ENCODE measurements at regions not wholly inside any gene's neighbourhood (a gene's known extent, or its start where the extent isn't known, plus 50 kb on each side); places are given as distances from the start of the nearest gene placed in this dataset.

GRCh38 chr2:221308507-221309066 lies 263.5 kb downstream of the EPHA4 start:
- no peak for DNase-seq

GRCh38 chr2:221309892-221310583 lies 262.1 kb downstream of the EPHA4 start:
- no peak for DNase-seq

GRCh38 chr2:221310730-221311129 lies 261.4 kb downstream of the EPHA4 start:
- no peak for DNase-seq

- DNase-seq, result no peak
Measured at GRCh38 chr2:221312634-221313033, 259.5 kb downstream of the EPHA4 start.

- DNase-seq, result no peak
Measured at GRCh38 chr2:221314786-221315185, 257.3 kb downstream of the EPHA4 start.

- DNase-seq, result peak; percentile 57
Measured at GRCh38 chr2:221318376-221319130, 253.6 kb downstream of the EPHA4 start.

- DNase-seq, result no peak
Measured at GRCh38 chr2:221322741-221323140, 249.4 kb downstream of the EPHA4 start.

GRCh38 chr2:221323513-221323912 lies 248.6 kb downstream of the EPHA4 start:
- DNase-seq, result no peak

- DNase-seq, result no peak
Measured at GRCh38 chr2:221330436-221330835, 241.7 kb downstream of the EPHA4 start.

GRCh38 chr2:221334481-221335218 lies 237.5 kb downstream of the EPHA4 start:
- no peak for DNase-seq

- no peak for DNase-seq
Measured at GRCh38 chr2:221335219-221335752, 236.8 kb downstream of the EPHA4 start.

GRCh38 chr2:221336967-221337366 lies 235.1 kb downstream of the EPHA4 start:
- no peak for DNase-seq

- DNase-seq, result no peak
Measured at GRCh38 chr2:221337957-221338685, 234.0 kb downstream of the EPHA4 start.

GRCh38 chr2:221342388-221342787 lies 229.7 kb downstream of the EPHA4 start:
- DNase-seq, result no peak

- no peak for DNase-seq
Measured at GRCh38 chr2:221343524-221343923, 228.6 kb downstream of the EPHA4 start.

GRCh38 chr2:221345516-221345915 lies 226.6 kb downstream of the EPHA4 start:
- DNase-seq, result no peak

- peak; percentile 6 for DNase-seq
Measured at GRCh38 chr2:221346411-221346810, 225.7 kb downstream of the EPHA4 start.

GRCh38 chr2:221347471-221347870 lies 224.6 kb downstream of the EPHA4 start:
- no peak for DNase-seq

GRCh38 chr2:221350616-221351015 lies 221.5 kb downstream of the EPHA4 start:
- DNase-seq, result no peak

- DNase-seq, result no peak
Measured at GRCh38 chr2:221353201-221353600, 218.9 kb downstream of the EPHA4 start.

GRCh38 chr2:221360312-221360711 lies 211.8 kb downstream of the EPHA4 start:
- no peak for DNase-seq

GRCh38 chr2:221360742-221361141 lies 211.4 kb downstream of the EPHA4 start:
- no peak for DNase-seq
